ENCODE measurements at regions not wholly inside any gene's neighbourhood (a gene's known extent, or its start where the extent isn't known, plus 50 kb on each side); places are given as distances from the start of the nearest gene placed in this dataset.

GRCh38 chr14:53767566-53767965 is 189.1 kb downstream of the BMP4 start:
- TF ChIP-seq CTCF (IDR thresholded peaks at IDR 0.05) (no peak), POLR2A (IDR thresholded peaks at IDR 0.05) (no peak)
